Brain microvascular endothelial cell (primary cell): ENCODE measurements at regions not wholly inside any gene's neighbourhood (a gene's known extent, or its start where the extent isn't known, plus 50 kb on each side); places are given as distances from the start of the nearest gene placed in this dataset.

Source experiments
- DNase-seq: peaks from one replicate; pipeline ENCODE4 v3.0.0-alpha.2; 2020
- H3K27ac ChIP-seq: fragments of 250-450 bp; sonication (Bioruptor Pico); 2 replicates; pipeline ENCODE4 v1.5.1; 2020; ENCODE audit warnings: mild to moderate bottlenecking, moderate library complexity
- H3K27me3 ChIP-seq: fragments of 250-450 bp; sonication (Bioruptor Pico); replicated peaks from 2 replicates; pipeline ENCODE4 v1.5.1; 2020; ENCODE audit warnings: mild to moderate bottlenecking
- H3K36me3 ChIP-seq: fragments of 250-450 bp; sonication (Bioruptor Pico); replicated peaks from 2 replicates; pipeline ENCODE4 v1.5.1; 2020; ENCODE audit warnings: mild to moderate bottlenecking
- H3K4me3 ChIP-seq: 2 replicates; pipeline ENCODE4 v1.5.1; 2011; ENCODE audit warnings: low read depth, mild to moderate bottlenecking, control low read depth, low read length, moderate library complexity
- CTCF ChIP-seq: IDR thresholded peaks from 2 replicates; pipeline ENCODE4 v1.5.1; 2011; ENCODE audit warnings: low read depth, mild to moderate bottlenecking, moderate library complexity, low read length, control low read depth, inconsistent platforms; ENCODE audit errors: missing control alignments
- in situ Hi-C: cut with HindIII; loops from 2 replicates; pipeline ENCODE4 v1.10.0; 2017; ENCODE audit warnings: low sequenced_read_pairs, low pct_ligation_motif_present

GRCh38 chr12:17084831-17085230 is 478.9 kb upstream of the LMO3 start:
- no peaks in the 10 kb centered on the region for H3K27me3 ChIP-seq
- no peak overlapping the region for H3K27ac ChIP-seq
- DNase-seq: no peak
- H3K4me3 ChIP-seq: no peak overlapping the region
- no peaks in the 10 kb centered on the region for H3K36me3 ChIP-seq
- in situ Hi-C loops: no loop called here
- TF ChIP-seq CTCF: no peak

GRCh38 chr12:17079251-17079909 is 473.4 kb upstream of the LMO3 start:
- Histone ChIP-seq H3K4me3 (no peak overlapping the region), H3K36me3 (no peaks in the 10 kb centered on the region), H3K27ac (no peak overlapping the region), H3K27me3 (no peaks in the 10 kb centered on the region)
- TF ChIP-seq CTCF: no peak
- DNase-seq: no peak
- in situ Hi-C loops: no loop called here

- TF ChIP-seq CTCF: no peak
- Histone ChIP-seq H3K27ac (no peak overlapping the region), H3K36me3 (no peaks in the 10 kb centered on the region), H3K4me3 (no peak overlapping the region), H3K27me3 (no peaks in the 10 kb centered on the region)
- DNase-seq: no peak
- in situ Hi-C loops: no loop called here
These were observed 471.6 kb upstream of the LMO3 start for GRCh38 chr12:17077594-17077993.

- no peak for DNase-seq
- H3K36me3 ChIP-seq: no peaks in the 10 kb centered on the region
- in situ Hi-C loops: no loop called here
- TF ChIP-seq CTCF: no peak
- no peaks in the 10 kb centered on the region for H3K27me3 ChIP-seq
- H3K27ac ChIP-seq: no peak overlapping the region
- H3K4me3 ChIP-seq: no peak overlapping the region
These were observed 470.8 kb upstream of the LMO3 start for GRCh38 chr12:17076811-17077210.

- no peak for TF ChIP-seq CTCF
- no peaks in the 10 kb centered on the region for H3K27me3 ChIP-seq
- in situ Hi-C loops: no loop called here
These were observed 470.2 kb upstream of the LMO3 start for GRCh38 chr12:17076028-17076744.

More at GRCh38 chr12:17076028-17076744, 470.2 kb upstream of the LMO3 start:
- Histone ChIP-seq H3K36me3 (no peaks in the 10 kb centered on the region), H3K4me3 (no peak overlapping the region), H3K27ac (no peak overlapping the region)
- DNase-seq: no peak
